ENCODE measurements at regions not wholly inside any gene's neighbourhood (a gene's known extent, or its start where the extent isn't known, plus 50 kb on each side); places are given as distances from the start of the nearest gene placed in this dataset.

- TF ChIP-seq CTCF (IDR thresholded peaks at IDR 0.05) (no peak), EP300 (IDR thresholded peaks at IDR 0.05) (no peak), POLR2AphosphoS5 (IDR thresholded peaks at IDR 0.05) (no peak), POLR2A (IDR thresholded peaks at IDR 0.05) (no peak)
Observed at GRCh38 chr18:28581521-28582071, 404.7 kb upstream of the CDH2 start.
